Hematopoietic multipotent progenitor cell treated with erythropoietin and hydrocortisone succinate and interleukin-3 and kit ligand, for 4 days (in vitro differentiated cells): ENCODE measurements at regions not wholly inside any gene's neighbourhood (a gene's known extent, or its start where the extent isn't known, plus 50 kb on each side); places are given as distances from the start of the nearest gene placed in this dataset.
A peak's percentile ranks its signal among the peaks of the same experiment; 100 is the strongest.

Source experiments
- DNase-seq: peaks from one replicate; pipeline ENCODE4 v3.0.0-alpha.2; 2015

GRCh38 chrY:11293392-11293791 lies 1407.6 kb upstream of the USP9Y start:
- no peak for DNase-seq

GRCh38 chrY:11334151-11334550 lies 1366.9 kb upstream of the USP9Y start:
- peak; percentile 11 for DNase-seq
